Uterus (tissue), 2 donors: ENCODE measurements at regions not wholly inside any gene's neighbourhood (a gene's known extent, or its start where the extent isn't known, plus 50 kb on each side); places are given as distances from the start of the nearest gene placed in this dataset.

Source experiments
- CTCF ChIP-seq, 4 experiments: fragments of 200-600 bp in 2 of 4; fragments of 450-650 bp in 2 of 4; sonication (generic) in 2 of 4; IDR thresholded peaks; one replicate each; pipeline ENCODE4 v1.5.1; 2016 to 2019; ENCODE audit warnings: antibody characterized with exemption in 4 of 4, mild to moderate bottlenecking in 2 of 4, moderate library complexity in 1 of 4
- POLR2A ChIP-seq, 2 donors: fragments of 450-650 bp; IDR thresholded peaks; one replicate each; pipeline ENCODE4 v1.6.1; 2016; ENCODE audit warnings: antibody characterized with exemption in 2 of 2, mild to moderate bottlenecking in 1 of 2, moderate library complexity in 1 of 2

- TF ChIP-seq POLR2A (IDR thresholded peaks at IDR 0.05) (no peak), CTCF (IDR thresholded peaks at IDR 0.05) (no peak)
Observed at GRCh38 chr5:85205430-85205829, 820.8 kb upstream of the EDIL3 start.
